A549 (cell line): ENCODE measurements at regions not wholly inside any gene's neighbourhood (a gene's known extent, or its start where the extent isn't known, plus 50 kb on each side); places are given as distances from the start of the nearest gene placed in this dataset.

ENCODE experiments used
- CTCF ChIP-seq: fragments of >200 bp; sonication (Bioruptor Twin); formaldehyde crosslinking; IDR thresholded peaks from 3 replicates; pipeline ENCODE4 v1.5.1; 2016
- EP300 ChIP-seq, 2 experiments: fragments of >200 bp; sonication (Bioruptor Twin); formaldehyde crosslinking; IDR thresholded peaks; 2 replicates in 1 of 2; 3 replicates in 1 of 2; pipeline ENCODE4 v1.6.1; 2016 to 2017
- HDAC2 ChIP-seq: fragments of 200-600 bp; sonication (generic); IDR thresholded peaks from 2 replicates; pipeline ENCODE4 v1.6.1; 2016
- JUN ChIP-seq, 2 experiments: fragments of >200 bp; sonication (Bioruptor Twin); formaldehyde crosslinking; IDR thresholded peaks; 2 replicates in 1 of 2; 3 replicates in 1 of 2; pipeline ENCODE4 v1.6.1; 2016 to 2017
- JUNB ChIP-seq: fragments of >200 bp; sonication (Bioruptor Twin); formaldehyde crosslinking; IDR thresholded peaks from 2 replicates; pipeline ENCODE4 v1.6.1; 2016
- NFE2L2 ChIP-seq: fragments of 150-350 bp; conservative IDR thresholded peaks from 2 replicates; pipeline ENCODE4 v1.6.1; 2014; ENCODE audit warnings: low read length
- ZC3H11A ChIP-seq: fragments of 450-650 bp; IDR thresholded peaks from 2 replicates; pipeline ENCODE4 v1.6.1; 2014; ENCODE audit warnings: antibody characterized with exemption, mild to moderate bottlenecking
- ZNF302 ChIP-seq: fragments of 250-450 bp; sonication (Bioruptor Pico); IDR thresholded peaks from 2 replicates; pipeline ENCODE4 v1.9.0; 2021; ENCODE audit warnings: inconsistent platforms, mild to moderate bottlenecking, moderate library complexity

- TF ChIP-seq CTCF (no peak), HDAC2 (no peak), NFE2L2 (no peak), JUN (IDR thresholded peaks at IDR 0.05) (no peak), EP300 (IDR thresholded peaks at IDR 0.05) (no peak), ZC3H11A (no peak), JUNB (no peak), ZNF302 (CRISPR knock-in tag) (no peak)
Measured at GRCh38 chr5:164998142-164998541, 1492.7 kb downstream of the MAT2B start.
